ENCODE measurements at regions not wholly inside any gene's neighbourhood (a gene's known extent, or its start where the extent isn't known, plus 50 kb on each side); places are given as distances from the start of the nearest gene placed in this dataset.

GRCh38 chr4:189364032-189364449, 576.6 kb upstream of the FRG1 start:
- no peak for DNase-seq (ENCODE audit: low read depth, low spot score)

GRCh38 chr4:189365451-189365850, 575.2 kb upstream of the FRG1 start:
- no peak for DNase-seq (ENCODE audit: low read depth, low spot score)

- no peak for DNase-seq (ENCODE audit: low read depth, low spot score)
These were observed 572.8 kb upstream of the FRG1 start for GRCh38 chr4:189367832-189368231.

- DNase-seq (ENCODE audit: low read depth, low spot score): no peak
These were observed 566.5 kb upstream of the FRG1 start for GRCh38 chr4:189374176-189374575.

GRCh38 chr4:189376901-189377300, 563.8 kb upstream of the FRG1 start:
- no peak for DNase-seq (ENCODE audit: low read depth, low spot score)

- DNase-seq (ENCODE audit: low read depth, low spot score): no peak
These were observed 563.1 kb upstream of the FRG1 start for GRCh38 chr4:189377569-189377968.

GRCh38 chr4:189385098-189385497, 555.6 kb upstream of the FRG1 start:
- DNase-seq (ENCODE audit: low read depth, low spot score): no peak

GRCh38 chr4:189385579-189385978, 555.1 kb upstream of the FRG1 start:
- DNase-seq (ENCODE audit: low read depth, low spot score): no peak

- no peak for DNase-seq (ENCODE audit: low read depth, low spot score)
These were observed 544.2 kb upstream of the FRG1 start for GRCh38 chr4:189396435-189396834.

- no peak for DNase-seq (ENCODE audit: low read depth, low spot score)
These were observed 536.4 kb upstream of the FRG1 start for GRCh38 chr4:189404271-189404670.

- no peak for DNase-seq (ENCODE audit: low read depth, low spot score)
These were observed 531.5 kb upstream of the FRG1 start for GRCh38 chr4:189409158-189409557.

- no peak for DNase-seq (ENCODE audit: low read depth, low spot score)
These were observed 526.7 kb upstream of the FRG1 start for GRCh38 chr4:189414021-189414420.

- no peak for DNase-seq (ENCODE audit: low read depth, low spot score)
These were observed 520.1 kb upstream of the FRG1 start for GRCh38 chr4:189420572-189420971.

GRCh38 chr4:189436207-189436606, 504.5 kb upstream of the FRG1 start:
- no peak for DNase-seq (ENCODE audit: low read depth, low spot score)

- no peak for DNase-seq (ENCODE audit: low read depth, low spot score)
These were observed 500.0 kb upstream of the FRG1 start for GRCh38 chr4:189440716-189441115.

GRCh38 chr4:189443341-189443740, 497.3 kb upstream of the FRG1 start:
- no peak for DNase-seq (ENCODE audit: low read depth, low spot score)

- DNase-seq (ENCODE audit: low read depth, low spot score): no peak
These were observed 495.1 kb upstream of the FRG1 start for GRCh38 chr4:189445613-189446012.

- no peak for DNase-seq (ENCODE audit: low read depth, low spot score)
These were observed 476.9 kb upstream of the FRG1 start for GRCh38 chr4:189463734-189464133.

GRCh38 chr4:189494407-189494806, 446.3 kb upstream of the FRG1 start:
- DNase-seq (ENCODE audit: low read depth, low spot score): no peak

GRCh38 chr4:189497516-189497915, 443.2 kb upstream of the FRG1 start:
- no peak for DNase-seq (ENCODE audit: low read depth, low spot score)

GRCh38 chr4:189497996-189498395, 442.7 kb upstream of the FRG1 start:
- DNase-seq (ENCODE audit: low read depth, low spot score): no peak

GRCh38 chr4:189498457-189498856, 442.2 kb upstream of the FRG1 start:
- DNase-seq (ENCODE audit: low read depth, low spot score): no peak

- DNase-seq (ENCODE audit: low read depth, low spot score): no peak
These were observed 441.0 kb upstream of the FRG1 start for GRCh38 chr4:189499696-189500095.

GRCh38 chr4:189500970-189501369, 439.7 kb upstream of the FRG1 start:
- DNase-seq (ENCODE audit: low read depth, low spot score): no peak
